ENCODE measurements at regions not wholly inside any gene's neighbourhood (a gene's known extent, or its start where the extent isn't known, plus 50 kb on each side); places are given as distances from the start of the nearest gene placed in this dataset.

GRCh38 chr6:133085471-133085870 lies 155.7 kb upstream of the EYA4 start:
- no peaks in the 10 kb centered on the region for H3K9me3 ChIP-seq (ENCODE audit: control insufficient read depth in 4 of 4, insufficient read depth in 3 of 4, low read length in 3 of 4)
- no peak overlapping the region for H3K4me3 ChIP-seq
- ATAC-seq (ENCODE audit: insufficient read depth, low FRiP score) (no peak), DNase-seq (no peak)
- 86 to 98% methylated on average over 1 of the region's 1 CpG for WGBS, 2 donors
- peaks cover 0 to 12% (median 0%) of the 10 kb centered on the region in 5 donors for H3K4me1 ChIP-seq (ENCODE audit: control insufficient read depth in 5 of 5, insufficient read depth in 5 of 5, low read length in 5 of 5)
- no peaks in the 10 kb centered on the region for H3K36me3 ChIP-seq (ENCODE audit: control insufficient read depth in 4 of 4, insufficient read depth in 4 of 4, low read length in 4 of 4)
- no peaks in the 10 kb centered on the region for H3K27me3 ChIP-seq (ENCODE audit: control insufficient read depth in 3 of 3, insufficient read depth in 3 of 3, low read length in 2 of 3)
- H3K9ac ChIP-seq (ENCODE audit: insufficient read depth in 1 of 2, low read length in 2 of 2) = no peak overlapping the region
- H3K27ac ChIP-seq (ENCODE audit: low read depth in 1 of 2, low read length in 1 of 2) = no peak overlapping the region
- TF ChIP-seq CTCF (IDR thresholded peaks at IDR 0.05; ENCODE audit: control extremely low read depth, extremely low read depth) = no peak

GRCh38 chr6:133085896-133086295 lies 155.3 kb upstream of the EYA4 start:
- WGBS, 2 donors = 48 to 55% methylated on average over 2 of the region's 2 CpGs
- no peaks in the 10 kb centered on the region for H3K36me3 ChIP-seq (ENCODE audit: control insufficient read depth in 4 of 4, insufficient read depth in 4 of 4, low read length in 4 of 4)
- H3K27ac ChIP-seq (ENCODE audit: low read depth in 1 of 2, low read length in 1 of 2) = no peak overlapping the region
- H3K4me3 ChIP-seq = no peak overlapping the region
- TF ChIP-seq CTCF (IDR thresholded peaks at IDR 0.05; ENCODE audit: control extremely low read depth, extremely low read depth) = no peak
- ATAC-seq (ENCODE audit: insufficient read depth, low FRiP score) = no peak
- no peaks in the 10 kb centered on the region for H3K9me3 ChIP-seq (ENCODE audit: control insufficient read depth in 4 of 4, insufficient read depth in 3 of 4, low read length in 3 of 4)
- H3K4me1 ChIP-seq (ENCODE audit: control insufficient read depth in 5 of 5, insufficient read depth in 5 of 5, low read length in 5 of 5) = peaks cover 0 to 12% (median 0%) of the 10 kb centered on the region in 5 donors
- H3K27me3 ChIP-seq (ENCODE audit: control insufficient read depth in 3 of 3, insufficient read depth in 3 of 3, low read length in 2 of 3) = no peaks in the 10 kb centered on the region
- no peak overlapping the region for H3K9ac ChIP-seq (ENCODE audit: insufficient read depth in 1 of 2, low read length in 2 of 2)
- peak in 1 of 3 donors; percentile 13 for DNase-seq

GRCh38 chr6:133088931-133089695 lies 152.0 kb upstream of the EYA4 start:
- Histone ChIP-seq H3K4me3 (no peak overlapping the region), H3K9me3 (ENCODE audit: control insufficient read depth in 4 of 4, insufficient read depth in 3 of 4, low read length in 3 of 4) (no peaks in the 10 kb centered on the region), H3K27ac (ENCODE audit: low read depth in 1 of 2, low read length in 1 of 2) (no peak overlapping the region), H3K27me3 (ENCODE audit: control insufficient read depth in 3 of 3, insufficient read depth in 3 of 3, low read length in 2 of 3) (no peaks in the 10 kb centered on the region), H3K9ac (ENCODE audit: insufficient read depth in 1 of 2, low read length in 2 of 2) (no peak overlapping the region), H3K4me1 (ENCODE audit: control insufficient read depth in 5 of 5, insufficient read depth in 5 of 5, low read length in 5 of 5) (peaks cover 0 to 11% (median 0%) of the 10 kb centered on the region in 5 donors), H3K36me3 (ENCODE audit: control insufficient read depth in 4 of 4, insufficient read depth in 4 of 4, low read length in 4 of 4) (no peaks in the 10 kb centered on the region)
- WGBS, 2 donors = 85 to 88% methylated on average over 5 of the region's 5 CpGs
- no peak for TF ChIP-seq CTCF (IDR thresholded peaks at IDR 0.05; ENCODE audit: control extremely low read depth, extremely low read depth)
- DNase-seq (no peak), ATAC-seq (ENCODE audit: insufficient read depth, low FRiP score) (no peak)
